GM12874 (cell line): ENCODE measurements at regions not wholly inside any gene's neighbourhood (a gene's known extent, or its start where the extent isn't known, plus 50 kb on each side); places are given as distances from the start of the nearest gene placed in this dataset.

ENCODE experiments used
- CTCF ChIP-seq: IDR thresholded peaks from 2 replicates; pipeline ENCODE4 v1.5.1; 2011; ENCODE audit warnings: low read depth, mild to moderate bottlenecking, control low read depth, low read length, moderate library complexity; ENCODE audit not compliant: insufficient read depth

GRCh38 chr12:105880824-105881388, 257.8 kb downstream of the NUAK1 start:
- no peak for TF ChIP-seq CTCF

- TF ChIP-seq CTCF = no peak
Measured at GRCh38 chr12:105882404-105882803, 256.4 kb downstream of the NUAK1 start.

- no peak for TF ChIP-seq CTCF
Measured at GRCh38 chr12:105887131-105887530, 251.6 kb downstream of the NUAK1 start.

GRCh38 chr12:105888696-105889095, 250.1 kb downstream of the NUAK1 start:
- no peak for TF ChIP-seq CTCF

- no peak for TF ChIP-seq CTCF
Measured at GRCh38 chr12:105892362-105892910, 246.3 kb downstream of the NUAK1 start.

GRCh38 chr12:105897311-105897725, 241.4 kb downstream of the NUAK1 start:
- TF ChIP-seq CTCF = no peak

- TF ChIP-seq CTCF = no peak
Measured at GRCh38 chr12:105899589-105899988, 239.2 kb downstream of the NUAK1 start.
